H1 (cell line): ENCODE measurements at regions not wholly inside any gene's neighbourhood (a gene's known extent, or its start where the extent isn't known, plus 50 kb on each side); places are given as distances from the start of the nearest gene placed in this dataset.

Experiments used
- CTCF ChIA-PET: fragments of 300-600 bp; sonication (Branson Sonifier 250); formaldehyde crosslinking; loops from one replicate; lab custom pipeline; 2021; ENCODE audit not compliant: partially characterized antibody; lab: Charles Lee
- POLR2A ChIA-PET: fragments of 300-600 bp; sonication (Branson Sonifier 250); formaldehyde crosslinking; loops from one replicate; lab custom pipeline; 2021; ENCODE audit warnings: inconsistent platforms; ENCODE audit not compliant: partially characterized antibody; lab: Charles Lee
- DNase-seq, 2 experiments: peaks; one replicate each; pipeline versions ENCODE4 v3.0.0 to v3.0.0-alpha.2; 2010 to 2022; ENCODE audit warnings: low spot score in 2 of 2, low read depth in 1 of 2, mixed read lengths in 1 of 2
- FAIRE-seq: peaks from 2 replicates; lab custom pipeline; 2011; peaks lifted over from hg19 to GRCh38; lab: Jason Lieb, UNC
- H2AFZ ChIP-seq: 2 replicates; pipeline ENCODE4 v1.8.1; 2012; ENCODE audit warnings: low read length, inconsistent platforms
- H2AK5ac ChIP-seq: 2 replicates; pipeline ENCODE4 v1.6.1; 2013; ENCODE audit warnings: low read depth, low read length
- H2BK120ac ChIP-seq: replicated peaks from 2 replicates; pipeline ENCODE3; 2013; ENCODE audit warnings: low read depth, low read length, inconsistent platforms
- H2BK12ac ChIP-seq: 2 replicates; pipeline ENCODE4 v1.6.1; 2013; ENCODE audit warnings: low read depth, low read length
- H2BK15ac ChIP-seq: 2 replicates; pipeline ENCODE4 v1.6.1; 2013; ENCODE audit warnings: low read length
- H2BK20ac ChIP-seq: 2 replicates; pipeline ENCODE4 v1.6.1; 2013; ENCODE audit warnings: low read length
- H2BK5ac ChIP-seq: 2 replicates; pipeline ENCODE4 v1.6.1; 2013; ENCODE audit warnings: low read depth, low read length
- H3K14ac ChIP-seq: 2 replicates; pipeline ENCODE4 v1.6.1; 2013; ENCODE audit warnings: inconsistent platforms; ENCODE audit not compliant: insufficient read length
- H3K18ac ChIP-seq: 2 replicates; pipeline ENCODE4 v1.6.1; 2013; ENCODE audit warnings: low read length; ENCODE audit errors: extremely low read depth
- H3K23ac ChIP-seq: 2 replicates; pipeline ENCODE4 v1.6.1; 2013; ENCODE audit warnings: inconsistent platforms; ENCODE audit not compliant: insufficient read length
- H3K23me2 ChIP-seq: 2 replicates; pipeline ENCODE4 v1.6.1; 2013; ENCODE audit warnings: low read depth, low read length
- H3K27ac ChIP-seq: 2 replicates; pipeline ENCODE4 v1.6.1; 2011; ENCODE audit warnings: low read depth, low read length, inconsistent platforms
- H3K27me3 ChIP-seq, 4 experiments: replicated peaks in 1 of 4; 1 replicate in 1 of 4; 2 replicates in 3 of 4; pipeline versions ENCODE4 v1.6.1 to v1.8.1; 2011 to 2013; ENCODE audit warnings: low read length in 3 of 4, mild to moderate bottlenecking in 3 of 4, inconsistent platforms in 2 of 4, mixed read lengths in 2 of 4, moderate library complexity in 1 of 4; ENCODE audit not compliant: control insufficient read depth in 3 of 4, insufficient read depth in 3 of 4; ENCODE audit errors: extremely low read depth in 1 of 4
- H3K36me3 ChIP-seq, 4 experiments: 2 replicates each; pipeline versions ENCODE4 v1.6.1 to v1.8.1; 2011 to 2013; ENCODE audit warnings: mild to moderate bottlenecking in 4 of 4, low read length in 3 of 4, moderate library complexity in 2 of 4, control low read depth in 1 of 4, inconsistent platforms in 1 of 4; ENCODE audit not compliant: insufficient read depth in 4 of 4, control insufficient read depth in 2 of 4
- H3K4ac ChIP-seq: replicated peaks from 2 replicates; pipeline ENCODE3; 2013; ENCODE audit warnings: low read length, low read depth, mixed read lengths, inconsistent platforms; ENCODE audit not compliant: insufficient read length
- H3K4me1 ChIP-seq, 4 experiments: replicated peaks in 1 of 4; 1 replicate in 1 of 4; 2 replicates in 3 of 4; pipeline versions ENCODE4 v1.6.1 to v1.8.1; 2011 to 2013; ENCODE audit warnings: low read length in 3 of 4, inconsistent platforms in 2 of 4, mixed read lengths in 1 of 4; ENCODE audit not compliant: insufficient read depth in 4 of 4, control insufficient read depth in 3 of 4
- H3K4me2 ChIP-seq, 2 experiments: 2 replicates each; pipeline versions ENCODE4 v1.6.1 to v1.8.1; 2011 to 2013; ENCODE audit warnings: low read depth in 2 of 2, low read length in 2 of 2, control low read depth in 1 of 2, inconsistent platforms in 1 of 2, mild to moderate bottlenecking in 1 of 2; ENCODE audit not compliant: insufficient read depth in 1 of 2
- H3K4me3 ChIP-seq, 4 experiments: fragments of 200-600, 300-600 bp in 1 of 4; sonication (generic), shearing (Covaris generic), sonication (Bioruptor Twin) in 1 of 4; 2 replicates each; pipeline versions ENCODE4 v1.5.1 to v1.8.1; 2011 to 2016; ENCODE audit warnings: low read length in 4 of 4, low read depth in 3 of 4, control low read depth in 2 of 4, inconsistent platforms in 2 of 4, mild to moderate bottlenecking in 2 of 4, mixed read lengths in 1 of 4, moderate library complexity in 1 of 4; ENCODE audit not compliant: insufficient read depth in 2 of 4; ENCODE audit errors: extremely low read depth in 1 of 4
- H3K56ac ChIP-seq: replicated peaks from 2 replicates; pipeline ENCODE3; 2013; ENCODE audit warnings: low read depth, mild to moderate bottlenecking, mixed read lengths, low read length, inconsistent platforms; ENCODE audit not compliant: insufficient read length
- H3K79me1 ChIP-seq: 2 replicates; pipeline ENCODE4 v1.6.1; 2013; ENCODE audit warnings: low read depth, low read length, control low read depth
- H3K79me2 ChIP-seq, 2 experiments: 2 replicates each; pipeline versions ENCODE4 v1.6.1 to v1.8.1; 2012 to 2013; ENCODE audit warnings: low read length in 2 of 2, mild to moderate bottlenecking in 2 of 2, inconsistent platforms in 1 of 2; ENCODE audit not compliant: insufficient read depth in 2 of 2, control insufficient read depth in 1 of 2
- H3K9ac ChIP-seq, 4 experiments: replicated peaks in 1 of 4; 1 replicate in 1 of 4; 2 replicates in 3 of 4; pipeline versions ENCODE4 v1.6.1 to v1.8.1; 2011 to 2013; ENCODE audit warnings: low read depth in 3 of 4, low read length in 3 of 4, control low read depth in 2 of 4, mild to moderate bottlenecking in 2 of 4, moderate library complexity in 2 of 4, inconsistent platforms in 1 of 4; ENCODE audit errors: extremely low read depth in 1 of 4
- H3K9me3 ChIP-seq, 2 experiments: 2 replicates each; pipeline versions ENCODE4 v1.6.1 to v1.8.1; 2012 to 2013; ENCODE audit warnings: mild to moderate bottlenecking in 2 of 2, moderate library complexity in 2 of 2, control low read depth in 1 of 2, inconsistent platforms in 1 of 2, low read depth in 1 of 2, low read length in 1 of 2, mixed read lengths in 1 of 2; ENCODE audit not compliant: insufficient read depth in 2 of 2
- H4K20me1 ChIP-seq, 2 experiments: replicated peaks in 1 of 2; 2 replicates each; pipeline versions ENCODE3 to v1.8.1; 2011 to 2013; ENCODE audit warnings: inconsistent platforms in 2 of 2, low read length in 2 of 2, mild to moderate bottlenecking in 1 of 2; ENCODE audit not compliant: insufficient read depth in 2 of 2, control insufficient read depth in 1 of 2
- H4K5ac ChIP-seq: 2 replicates; pipeline ENCODE4 v1.6.1; 2013; ENCODE audit warnings: low read length, low read depth, mixed read lengths, inconsistent platforms; ENCODE audit not compliant: insufficient read length
- H4K8ac ChIP-seq: 2 replicates; pipeline ENCODE4 v1.8.0; 2013; ENCODE audit warnings: mild to moderate bottlenecking, moderate library complexity, low read length, inconsistent platforms; ENCODE audit not compliant: insufficient read depth; ENCODE audit errors: extremely low read depth
- H4K91ac ChIP-seq: replicated peaks from 2 replicates; pipeline ENCODE3; 2013; ENCODE audit warnings: low read length, mixed read lengths, inconsistent platforms; ENCODE audit not compliant: insufficient read length
- BRCA1 ChIP-seq: IDR thresholded peaks from 2 replicates; pipeline ENCODE4 v1.6.1; 2012; ENCODE audit warnings: low read depth, low read length, improper control_type of control experiment
- CHD2 ChIP-seq: IDR thresholded peaks from 2 replicates; pipeline ENCODE4 v1.6.1; 2012; ENCODE audit warnings: low read length, improper control_type of control experiment
- EZH2 ChIP-seq: fragments of 200-600 bp; sonication (generic); IDR thresholded peaks from 2 replicates; pipeline ENCODE4 v1.7.1; 2012; ENCODE audit warnings: low read depth, mild to moderate bottlenecking, moderate library complexity, low read length, inconsistent platforms; ENCODE audit not compliant: severe bottlenecking
- GTF2F1 ChIP-seq: IDR thresholded peaks from 2 replicates; pipeline ENCODE4 v1.6.1; 2012; ENCODE audit warnings: low read depth, low read length, improper control_type of control experiment, borderline replicate concordance
- YY1 ChIP-seq: IDR thresholded peaks from 2 replicates; pipeline ENCODE4 v1.6.1; 2011; ENCODE audit warnings: low read depth, mild to moderate bottlenecking, low read length
- ZNF274 ChIP-seq: IDR thresholded peaks from 2 replicates; pipeline ENCODE4 v1.7.0; 2012; ENCODE audit warnings: low read length, borderline replicate concordance; ENCODE audit errors: extremely low read depth
- WGBS, 2 experiments: shearing (Covaris generic) in 1 of 2; methylation state at CpG; one replicate each; pipeline versions ENCODE4 v1.1.6 to v1.1.7; 2013 to 2015; ENCODE audit warnings: low lambda C conversion rate in 2 of 2, mixed read lengths in 2 of 2, inconsistent platforms in 1 of 2, low coverage in 1 of 2, missing lambda C conversion rate in 1 of 2; ENCODE audit not compliant: insufficient replicate concordance in 2 of 2, insufficient coverage in 1 of 2, insufficient read length in 1 of 2; ENCODE audit errors: extremely low coverage in 1 of 2, missing lambda C conversion rate in 1 of 2; 5-methylcytosine and 5-hydroxymethylcytosine counted together

GRCh38 chr6:94511502-94512088 is 1065.7 kb upstream of the MANEA start:
- no peak overlapping the region for H4K91ac ChIP-seq
- H2AFZ ChIP-seq, result no peak overlapping the region
- ChIA-PET POLR2A (no interaction called here), CTCF (no interaction called here)
- H2AK5ac ChIP-seq, result no peak overlapping the region
- H2BK20ac ChIP-seq, result no peak overlapping the region
- no peaks in the 10 kb centered on the region for H3K27me3 ChIP-seq
- no peak overlapping the region for H2BK5ac ChIP-seq
- TF ChIP-seq GTF2F1 (no peak), BRCA1 (no peak), YY1 (no peak), CHD2 (no peak), ZNF274 (no peak), EZH2 (no peak)
- no peak overlapping the region for H3K4me3 ChIP-seq
- no peak overlapping the region for H3K14ac ChIP-seq
- no peaks in the 10 kb centered on the region for H3K79me2 ChIP-seq
- H2BK12ac ChIP-seq, result no peak overlapping the region
- no peaks in the 10 kb centered on the region for H3K79me1 ChIP-seq
- FAIRE-seq (no peak), DNase-seq (no peak)
- no peaks in the 10 kb centered on the region for H3K23me2 ChIP-seq
- H4K20me1 ChIP-seq, result no peaks in the 10 kb centered on the region
- H3K4me1 ChIP-seq, result no peaks in the 10 kb centered on the region
- no peak overlapping the region for H2BK120ac ChIP-seq
- H3K56ac ChIP-seq, result no peak overlapping the region
- 90% methylated on average over 11 of the region's 17 CpGs; no CpG with 5 or more reads in 1 of the 2 experiments for WGBS, 2 experiments
- H3K18ac ChIP-seq, result no peak overlapping the region
- H3K27ac ChIP-seq, result no peak overlapping the region
- no peak overlapping the region for H4K8ac ChIP-seq
- H2BK15ac ChIP-seq, result no peak overlapping the region
- H3K4ac ChIP-seq, result no peak overlapping the region
- no peaks in the 10 kb centered on the region for H3K9me3 ChIP-seq
- no peak overlapping the region for H3K4me2 ChIP-seq
- H3K36me3 ChIP-seq, result no peaks in the 10 kb centered on the region
- H4K5ac ChIP-seq, result no peak overlapping the region
- no peak overlapping the region for H3K23ac ChIP-seq
- no peak overlapping the region for H3K9ac ChIP-seq
